Ecto neural progenitor cell (in vitro differentiated cells): ENCODE measurements at regions not wholly inside any gene's neighbourhood (a gene's known extent, or its start where the extent isn't known, plus 50 kb on each side); places are given as distances from the start of the nearest gene placed in this dataset.
"Not testable (repeated sequence)": the region's sequence is repeated elsewhere in the genome, so short reads cannot be mapped to it uniquely, and the experiment has no call there.

Experiments used
- DNase-seq: peaks from one replicate; pipeline ENCODE4 v3.0.0-alpha.2; 2018; ENCODE audit warnings: low spot score

DNA sequence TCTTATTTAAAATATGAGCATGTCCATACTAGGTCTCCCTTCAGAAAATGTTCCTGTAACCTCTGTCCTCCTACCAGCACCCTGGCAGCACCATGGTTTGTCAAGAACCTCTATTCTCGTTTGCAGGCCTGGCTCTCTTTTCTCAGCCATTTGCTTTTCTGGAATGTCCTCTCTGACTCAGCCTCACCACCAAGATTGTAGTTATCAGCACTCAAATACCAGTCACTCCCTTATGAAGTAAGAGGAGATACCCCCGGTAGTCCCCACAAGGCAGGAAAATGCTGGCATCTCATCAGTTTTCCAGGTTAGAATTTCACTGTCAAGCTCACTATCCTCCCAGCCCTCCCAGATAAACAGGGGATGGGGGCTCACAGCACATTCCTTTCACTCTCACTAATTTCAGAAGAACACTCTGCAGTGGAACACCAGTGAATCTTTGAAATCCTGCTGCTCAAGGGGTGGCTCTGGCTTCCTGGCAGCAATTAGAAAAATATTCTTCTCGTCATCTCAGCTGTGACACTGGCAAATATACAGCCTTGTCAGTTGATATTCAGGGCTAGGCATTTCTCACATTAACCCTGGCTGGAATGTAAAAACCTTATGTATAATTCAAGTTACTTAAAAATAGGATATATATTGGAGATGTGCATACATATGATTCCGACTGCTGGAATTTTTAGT lies 129.2 kb downstream of the TBX18 start:
- DNase-seq, result no peak

DNA sequence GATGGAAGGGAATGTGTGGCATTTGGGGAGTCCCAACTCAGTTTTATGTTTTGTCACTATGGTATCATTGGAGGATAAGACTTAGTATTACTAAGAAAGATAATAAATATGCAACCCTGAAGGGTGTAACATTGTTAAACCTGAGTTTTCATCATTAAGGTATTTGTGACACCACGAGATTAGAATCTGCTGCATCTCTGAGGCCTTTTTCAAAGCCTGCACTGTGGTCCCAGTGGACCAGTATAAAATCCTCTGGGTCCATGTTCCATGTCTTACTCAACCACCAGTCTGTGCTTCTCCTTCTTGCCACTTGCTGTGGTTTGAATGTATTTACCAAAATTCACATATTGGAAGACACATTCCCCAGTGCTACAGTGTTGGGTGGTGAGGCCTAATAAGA lies 130.6 kb downstream of the TBX18 start:
- DNase-seq, result no peak

DNA sequence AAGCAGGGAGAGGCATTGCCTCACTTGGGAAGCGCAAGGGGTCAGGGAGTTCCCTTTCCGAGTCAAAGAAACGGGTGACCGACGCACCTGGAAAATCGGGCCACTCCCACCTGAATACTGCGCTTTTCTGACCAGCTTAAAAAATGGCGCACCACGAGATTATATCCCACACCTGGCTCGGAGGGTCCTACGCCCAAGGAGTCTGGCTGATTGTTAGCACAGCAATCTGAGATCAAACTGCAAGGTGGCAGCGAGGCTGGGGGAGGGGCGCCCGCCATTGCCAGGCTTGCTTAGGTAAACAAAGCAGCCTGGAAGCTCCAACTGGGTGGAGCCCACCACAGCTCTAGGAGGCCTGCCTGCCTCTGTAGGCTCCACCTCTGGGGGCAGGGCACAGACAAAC lies 137.9 kb downstream of the TBX18 start:
- DNase-seq, result not testable (repeated sequence)

DNA sequence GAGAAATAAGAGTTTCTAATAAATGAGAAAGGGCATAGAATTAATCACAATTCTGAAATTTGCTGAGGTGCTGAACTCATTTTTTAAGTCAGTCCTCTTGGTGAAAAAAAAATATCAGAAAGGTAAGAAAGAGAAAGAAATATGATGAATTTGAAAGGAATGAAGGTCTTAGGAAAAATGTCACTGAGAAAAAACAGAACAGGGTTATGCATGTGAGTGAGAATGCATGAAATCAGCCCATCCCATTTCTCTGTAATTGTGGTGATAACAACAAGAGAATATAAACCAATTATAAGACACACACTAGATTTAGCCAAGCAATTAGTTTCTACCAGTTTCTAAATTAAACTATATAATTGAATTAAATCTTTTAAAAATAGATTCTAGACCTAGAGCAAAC lies 138.9 kb downstream of the TBX18 start:
- DNase-seq, result no peak

DNA sequence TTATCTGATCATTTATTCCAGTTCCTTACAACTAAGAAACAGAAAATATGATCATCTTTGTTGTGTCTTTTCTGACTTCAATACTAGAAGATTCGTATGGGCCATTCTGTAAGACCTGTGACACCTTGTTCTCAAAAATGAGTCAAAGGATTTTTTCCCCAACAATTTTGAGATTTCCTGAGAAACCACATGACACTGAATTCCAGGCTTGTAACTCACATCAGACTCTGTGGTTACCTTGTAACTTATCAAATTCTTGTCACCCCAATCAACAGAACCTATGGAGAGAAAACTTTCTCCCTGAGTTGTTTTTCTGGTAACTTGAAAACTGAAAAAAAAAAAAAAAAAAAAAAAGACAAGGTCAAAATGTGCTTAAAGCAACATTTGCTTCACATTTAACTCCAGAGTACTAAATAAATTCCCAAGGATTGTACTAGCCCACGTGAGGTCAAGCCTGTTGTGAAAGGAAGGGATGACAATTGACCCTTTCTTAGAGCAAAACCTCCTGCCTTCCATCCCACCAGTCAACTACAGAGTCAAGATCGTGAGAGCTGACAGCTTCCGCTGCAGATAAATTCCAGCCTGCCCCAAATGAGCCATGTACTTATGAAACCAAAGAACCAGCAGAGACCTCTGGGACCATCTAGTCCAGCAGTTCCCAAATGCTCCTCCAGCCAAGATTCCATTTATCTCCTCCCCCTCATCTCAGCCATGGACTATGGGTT lies 140.3 kb downstream of the TBX18 start:
- no peak for DNase-seq

DNA sequence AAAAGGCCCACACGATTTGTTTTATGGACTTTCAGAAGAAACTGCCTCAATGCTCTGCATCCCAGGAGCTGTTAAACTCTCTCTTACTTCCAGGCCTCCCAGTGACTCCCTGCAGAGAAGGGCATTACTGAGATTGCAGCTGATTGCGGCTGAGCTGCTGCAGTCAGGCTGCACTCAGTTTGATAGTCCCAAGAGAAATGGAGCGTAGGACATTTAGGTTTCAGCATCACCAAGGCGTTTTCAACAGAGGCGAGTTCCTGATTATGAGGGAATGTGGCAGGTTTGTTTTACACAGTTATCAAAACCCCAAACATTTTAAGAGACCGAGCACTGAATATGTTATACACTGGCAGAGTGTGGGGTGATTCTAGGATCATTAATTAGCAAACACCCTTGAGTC lies 145.6 kb downstream of the TBX18 start:
- peak; percentile 56 for DNase-seq

DNA sequence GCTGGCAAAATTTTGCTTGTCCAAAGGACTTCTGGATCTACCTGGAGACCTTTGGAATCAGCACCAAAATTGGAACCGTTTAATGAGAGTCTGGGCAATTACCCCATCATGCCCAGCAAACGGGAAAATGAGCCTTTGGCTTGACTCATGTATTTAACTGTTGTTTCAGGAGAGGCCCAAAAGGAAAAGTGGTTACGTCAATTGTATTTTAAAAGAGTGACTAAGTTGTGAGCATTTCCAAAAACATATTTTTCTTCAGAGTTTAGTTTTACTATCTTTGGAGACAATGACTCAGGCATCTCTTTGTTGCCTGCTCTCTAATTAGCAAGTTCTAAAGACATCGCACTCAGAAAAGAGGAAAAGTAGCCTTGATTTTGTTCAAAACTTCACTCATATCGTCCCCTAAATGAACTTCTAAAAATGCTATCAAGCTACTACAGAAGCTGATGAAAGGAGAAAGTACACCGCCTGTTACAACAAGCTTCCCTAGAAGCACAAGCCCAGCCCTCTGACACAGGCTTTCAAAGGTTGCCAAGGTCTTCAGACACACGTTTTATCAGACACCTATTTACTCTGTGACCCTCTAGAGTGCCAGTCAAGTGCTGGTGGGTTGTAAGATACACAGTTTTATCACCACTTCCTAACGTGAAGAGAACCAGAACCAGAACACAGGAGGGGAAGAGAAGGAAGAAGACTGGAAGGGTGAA lies 146.2 kb downstream of the TBX18 start:
- DNase-seq, result no peak

DNA sequence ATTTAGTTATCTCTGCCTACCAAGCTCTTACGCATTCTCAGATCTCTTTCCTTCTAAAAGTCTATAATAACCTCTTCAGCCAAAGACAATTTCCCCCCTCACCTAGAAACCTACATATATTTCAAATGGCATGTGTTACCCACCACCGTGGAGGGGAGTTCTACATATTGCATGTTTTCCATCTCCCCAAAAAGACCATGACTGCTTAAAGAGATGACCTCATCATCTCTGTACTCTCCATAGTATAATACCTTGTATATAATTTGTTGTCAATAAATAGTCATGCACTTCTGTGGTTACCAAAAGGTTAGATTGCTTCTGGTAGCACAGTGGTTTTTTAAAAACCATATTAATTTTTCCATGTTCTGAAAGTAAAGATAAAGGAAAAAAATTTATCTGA lies 148.4 kb downstream of the TBX18 start:
- DNase-seq, result no peak

DNA sequence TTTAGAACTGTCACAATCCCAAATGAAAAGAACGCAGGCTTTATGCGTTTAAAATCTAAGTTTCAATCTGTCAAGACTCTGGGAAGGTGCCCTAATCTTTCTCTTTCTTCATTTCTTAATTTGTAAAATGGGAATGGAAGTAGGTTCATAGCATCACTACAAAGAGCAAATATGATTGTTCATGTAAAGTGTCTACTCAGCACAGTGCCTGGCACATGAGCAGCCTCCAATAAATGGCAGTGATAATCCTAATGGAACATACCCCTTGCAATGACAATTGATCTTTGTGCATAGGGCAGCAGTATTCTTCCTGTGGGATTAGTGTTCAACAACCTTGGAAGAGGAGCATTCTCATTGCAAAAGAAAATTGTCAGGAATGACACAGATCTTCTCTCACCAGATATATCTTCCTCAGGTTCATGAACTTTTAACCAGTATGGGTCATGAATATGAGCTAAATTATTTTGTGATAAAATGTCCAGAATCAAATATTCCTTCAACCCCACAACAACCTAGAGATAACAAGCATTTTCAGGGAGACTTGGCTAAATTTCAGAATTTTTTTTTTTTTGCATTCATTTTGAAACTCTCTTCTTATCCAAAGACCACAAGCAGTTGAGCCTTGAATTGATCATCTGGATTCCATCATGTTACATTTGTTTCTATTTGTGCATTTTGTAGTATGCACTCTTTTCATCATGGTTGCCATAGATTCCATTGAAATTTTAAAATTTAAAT lies 149.1 kb downstream of the TBX18 start:
- no peak for DNase-seq

DNA sequence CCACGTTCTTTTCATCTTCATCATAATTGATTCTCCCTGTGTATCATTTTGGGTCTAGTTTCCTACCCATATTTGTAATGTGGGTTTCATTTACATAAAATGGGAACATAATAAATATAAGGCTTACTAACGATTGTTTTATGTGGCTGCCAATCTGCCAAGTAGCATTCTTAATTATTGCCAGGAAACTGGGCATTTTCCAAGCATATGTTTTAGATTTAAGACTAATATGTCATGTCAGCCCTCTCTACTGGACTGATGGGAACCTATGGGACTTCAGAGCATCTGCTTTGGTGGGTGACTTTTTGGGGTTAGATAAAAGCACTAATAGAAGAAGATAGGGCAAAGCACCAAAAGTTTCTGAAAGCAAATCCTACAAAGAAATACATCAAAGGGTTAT lies 157.5 kb downstream of the TBX18 start:
- DNase-seq, result no peak

DNA sequence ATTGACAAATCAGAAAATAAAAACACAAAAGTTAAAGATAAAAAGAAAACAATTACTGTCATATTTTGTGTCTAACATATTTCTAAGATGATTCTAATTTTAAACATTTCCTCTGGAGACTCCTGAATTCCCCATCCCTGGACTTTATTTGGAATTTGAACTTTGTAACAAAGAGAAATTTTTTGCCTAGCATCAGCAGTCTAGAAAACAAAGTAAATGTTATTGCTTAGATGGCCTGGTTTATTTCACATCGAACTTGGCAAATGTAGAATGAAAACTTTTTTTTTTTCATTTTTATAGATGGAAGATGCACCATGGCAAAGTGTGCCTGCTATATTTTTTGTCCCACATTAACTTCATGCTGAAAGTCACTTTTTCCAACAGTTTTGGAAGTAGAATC lies 159.1 kb downstream of the TBX18 start:
- no peak for DNase-seq

DNA sequence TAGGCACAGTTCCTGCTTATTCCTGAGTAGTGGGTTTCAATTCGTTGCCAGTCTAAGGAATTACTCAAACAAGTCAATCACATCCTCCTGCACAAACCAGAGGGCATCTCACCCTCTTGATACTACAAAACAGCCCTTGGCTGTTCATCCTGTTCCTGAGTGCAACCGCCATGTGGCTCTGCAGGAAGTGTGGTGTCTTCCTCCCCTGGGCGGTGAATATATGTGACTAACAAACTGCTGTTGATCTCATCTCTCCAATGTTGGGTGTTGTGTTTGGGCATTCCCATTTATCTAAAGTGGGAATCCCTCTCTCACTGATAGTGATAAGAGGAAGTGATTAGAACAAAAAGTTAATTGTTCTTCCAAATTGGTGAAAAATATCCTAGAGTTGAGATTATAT lies 163.0 kb downstream of the TBX18 start:
- no peak for DNase-seq

DNA sequence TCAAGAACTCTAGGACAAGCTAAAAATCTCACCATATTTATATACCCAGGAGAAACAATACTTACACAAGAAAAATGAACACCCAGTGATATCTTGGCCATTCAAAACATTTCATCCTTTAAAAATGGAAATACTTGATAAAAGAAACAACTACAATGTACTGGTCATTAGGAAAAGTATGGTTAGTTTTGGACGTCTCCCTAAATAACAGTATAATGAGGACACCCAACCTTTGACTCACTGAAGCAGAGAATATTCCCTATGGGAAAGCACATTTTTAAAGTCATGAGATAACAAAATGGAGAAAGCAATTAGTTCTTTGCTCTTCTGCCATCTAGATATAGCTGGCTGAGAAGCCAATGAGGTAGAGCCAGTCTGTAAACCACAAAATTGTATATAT lies 164.4 kb downstream of the TBX18 start:
- no peak for DNase-seq

DNA sequence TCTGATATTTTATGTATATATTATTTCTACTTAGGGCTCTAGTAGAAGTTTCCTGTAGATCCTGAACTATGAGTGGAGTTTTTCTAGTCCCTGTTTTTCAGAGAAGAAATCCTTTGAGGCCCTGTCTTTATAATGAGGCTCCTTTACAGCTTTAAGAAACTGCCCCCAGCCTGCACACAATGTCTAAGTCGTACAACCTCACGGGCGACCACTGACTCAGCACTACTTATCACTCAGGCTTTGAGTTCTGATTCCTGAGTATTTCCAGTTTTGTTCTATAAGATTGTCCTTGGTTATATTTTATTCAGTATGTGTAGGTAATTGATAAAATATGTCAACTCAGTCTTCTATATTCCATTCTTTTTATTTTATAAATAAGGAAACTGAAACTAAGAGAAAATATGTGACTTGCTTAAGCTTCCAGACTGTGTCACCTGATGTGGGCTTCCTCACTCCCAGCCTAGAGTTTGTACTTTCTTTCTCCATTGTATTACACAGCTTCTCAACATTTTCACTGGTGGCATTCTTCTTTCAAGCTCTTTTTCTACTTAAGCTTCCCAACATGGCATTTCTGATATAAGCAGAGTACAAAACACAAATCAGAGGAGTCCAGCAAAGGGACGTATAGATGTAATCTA lies 167.0 kb downstream of the TBX18 start:
- DNase-seq, result no peak

DNA sequence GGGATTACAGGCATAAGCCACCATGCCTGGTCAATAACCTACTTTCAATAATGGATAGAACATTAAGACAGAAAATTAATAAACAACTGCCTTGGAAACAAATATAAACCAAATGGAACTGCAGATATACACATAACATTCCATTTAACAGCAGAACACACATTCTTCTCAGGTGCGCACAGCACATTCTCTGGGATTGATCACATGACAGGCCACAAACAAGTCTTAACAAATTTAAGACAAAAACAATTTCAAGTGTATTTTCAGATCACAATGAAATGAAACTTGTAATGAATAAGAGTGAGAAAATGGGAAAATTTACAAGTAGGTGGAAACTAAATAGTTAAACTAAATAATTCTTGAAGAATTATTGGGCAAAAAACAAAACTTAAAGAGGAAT lies 167.9 kb downstream of the TBX18 start:
- no peak for DNase-seq

DNA sequence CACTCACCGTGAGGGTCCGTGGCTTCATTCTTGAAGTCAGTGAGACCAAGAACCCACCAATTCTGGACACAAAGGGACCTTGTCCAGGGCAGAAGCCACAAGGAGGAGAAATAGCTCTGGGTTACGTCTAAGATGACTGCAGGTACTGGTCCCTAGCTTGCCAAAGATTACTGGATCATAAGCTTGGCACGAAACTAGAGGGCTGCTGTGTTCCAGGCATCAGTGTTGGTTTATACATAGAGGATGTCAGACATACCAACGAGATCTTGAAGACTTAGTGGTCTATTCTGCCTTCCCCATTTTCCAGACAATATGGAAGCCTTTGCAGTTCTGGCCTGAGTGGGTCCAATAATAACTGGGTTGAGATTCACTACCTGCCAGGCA lies 175.7 kb downstream of the TBX18 start:
- DNase-seq, result no peak

DNA sequence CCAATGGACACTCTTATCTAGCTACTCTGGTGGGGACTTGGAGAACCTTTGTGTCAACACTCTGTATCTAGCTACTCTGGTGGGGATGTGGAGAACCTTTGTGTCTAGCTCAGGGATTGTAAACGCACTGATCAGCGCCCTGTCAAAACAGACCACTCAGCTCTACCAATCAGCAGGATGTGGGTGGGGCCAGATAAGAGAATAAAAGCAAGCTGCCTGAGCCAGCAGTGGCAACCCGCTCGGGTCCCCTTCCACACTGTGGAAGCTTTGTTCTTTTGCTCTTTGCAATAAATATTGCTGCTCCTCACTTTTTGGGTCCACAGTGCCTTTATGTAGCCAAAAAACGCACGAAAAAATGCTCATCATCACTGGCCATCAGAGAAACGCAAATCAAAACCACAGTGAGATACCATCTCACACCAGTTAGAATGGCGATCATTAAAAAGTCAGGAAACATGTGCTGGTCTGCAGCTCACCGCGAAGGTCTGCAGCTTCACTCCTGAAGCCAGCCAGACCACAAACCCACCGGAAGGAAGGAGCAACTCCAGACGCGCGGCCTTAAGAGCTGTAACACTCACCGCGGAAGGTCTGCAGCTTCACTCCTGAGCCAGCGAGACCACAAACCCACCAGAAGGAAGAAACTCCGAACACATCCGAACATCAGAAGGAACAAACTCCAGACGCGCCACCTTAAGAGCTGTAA lies 176.3 kb downstream of the TBX18 start:
- not testable (repeated sequence) for DNase-seq

DNA sequence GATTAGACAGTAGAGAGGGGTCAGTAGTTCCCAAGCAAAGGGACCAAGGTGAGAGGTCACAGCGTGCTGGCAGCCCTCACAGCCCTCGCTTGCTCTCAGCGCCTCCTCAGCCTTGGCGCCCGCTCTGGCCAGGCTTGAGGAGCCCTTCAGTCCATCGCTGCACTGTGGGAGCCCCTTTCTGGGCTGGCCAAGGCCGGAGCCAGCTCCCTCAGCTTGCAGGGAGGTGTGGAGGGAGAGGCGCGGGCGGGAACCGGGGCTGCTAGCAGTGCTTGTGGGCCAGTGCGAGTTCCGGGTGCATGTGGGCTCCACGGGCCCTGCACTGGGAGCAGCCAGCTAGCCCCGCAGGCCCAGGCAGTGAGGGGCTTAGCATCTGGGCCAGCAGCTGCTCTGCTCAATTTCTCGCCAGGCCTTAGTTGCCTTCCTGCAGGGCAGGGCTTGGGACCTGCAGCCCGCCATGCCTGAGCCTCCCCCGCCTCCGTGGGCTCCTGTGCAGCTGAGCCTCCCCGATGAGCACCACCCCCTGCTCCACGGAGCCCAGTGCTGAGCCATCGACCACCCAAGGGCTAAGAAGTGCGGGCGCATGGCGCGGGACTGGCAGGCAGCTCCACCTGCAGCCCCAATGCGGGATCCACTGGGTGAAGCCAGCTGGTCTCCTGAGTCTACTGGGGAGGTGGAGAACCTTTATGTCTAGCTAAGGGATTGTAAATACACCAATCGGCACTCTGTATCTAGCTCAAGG lies 177.0 kb downstream of the TBX18 start:
- DNase-seq, result not testable (repeated sequence)

DNA sequence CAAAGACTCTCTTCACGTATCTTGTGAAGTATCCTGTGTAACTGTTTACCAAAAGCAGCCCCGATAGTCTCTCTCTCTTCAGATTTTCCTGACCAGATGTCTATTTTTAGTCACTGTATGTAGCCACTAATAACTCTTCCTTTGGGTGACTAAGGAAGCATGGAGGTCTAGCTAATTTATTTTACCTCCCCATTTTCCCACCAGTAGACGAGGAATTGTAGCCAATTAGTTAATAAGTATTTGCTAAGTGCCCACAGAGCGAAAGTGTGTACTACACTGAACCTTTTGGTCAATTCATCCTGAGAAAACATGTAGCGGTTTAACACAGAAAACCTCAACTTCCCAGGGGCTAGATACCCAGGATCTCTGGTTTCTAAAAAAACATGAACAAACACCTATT lies 180.6 kb downstream of the TBX18 start:
- no peak for DNase-seq

DNA sequence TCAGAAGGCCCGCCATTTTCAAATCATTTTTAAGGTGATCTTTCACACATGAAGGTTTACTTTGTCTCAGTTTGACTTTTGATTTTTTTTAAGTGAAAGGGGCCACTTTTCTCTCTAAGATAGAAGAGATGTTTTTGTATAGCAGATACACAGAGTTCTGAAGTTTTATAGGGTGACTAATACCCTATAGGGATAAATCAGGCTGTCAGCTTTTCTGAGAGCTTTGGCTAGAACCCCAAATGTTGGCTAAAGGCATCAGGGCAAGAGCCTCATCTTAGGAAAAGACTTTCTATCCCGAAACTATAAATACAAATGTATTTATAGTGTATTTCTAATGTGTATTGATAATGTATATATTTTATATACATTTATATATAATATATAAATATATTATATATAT lies 181.4 kb downstream of the TBX18 start:
- no peak for DNase-seq
